Lower leg skin (tissue), 4 donors: ENCODE measurements at regions not wholly inside any gene's neighbourhood (a gene's known extent, or its start where the extent isn't known, plus 50 kb on each side); places are given as distances from the start of the nearest gene placed in this dataset.
A peak's percentile ranks its signal among the peaks of the same experiment; 100 is the strongest.
"Not testable (repeated sequence)": the region's sequence is repeated elsewhere in the genome, so short reads cannot be mapped to it uniquely, and the experiment has no call there.

Experiments used
- DNase-seq, 2 donors: peaks; one replicate each; pipeline ENCODE4 v3.0.0-alpha.2; 2019; ENCODE audit warnings: low spot score in 2 of 2
- H3K4me3 ChIP-seq: fragments of 200-600 bp; sonication (generic); 2 replicates; pipeline ENCODE4 v1.5.1; 2017; ENCODE audit warnings: mild to moderate bottlenecking, low read depth; ENCODE audit not compliant: poor library complexity, severe bottlenecking
- POLR2A ChIP-seq, 2 donors: fragments of 450-650 bp; IDR thresholded peaks; one replicate each; pipeline ENCODE4 v1.6.1; 2016 to 2017; ENCODE audit warnings: antibody characterized with exemption in 2 of 2, mild to moderate bottlenecking in 1 of 2, moderate library complexity in 1 of 2
- WGBS, 2 donors: methylation state at CpG; one replicate each; pipeline ENCODE4 v1.1.5; 2018; 5-methylcytosine and 5-hydroxymethylcytosine counted together
- intact Hi-C: fragments of 100-400 bp; cut with DNase I; formaldehyde crosslinking; loops from one replicate; pipeline ENCODE4 v1.15.0; 2023; ENCODE audit warnings: low total_unique reads
- TF ChIP-seq, protein P1 (sequence below), 3 donors: fragments of 450-650 bp; IDR thresholded peaks; one replicate each; pipeline ENCODE4 v1.5.1; 2016; ENCODE audit warnings: antibody characterized with exemption in 3 of 3, mild to moderate bottlenecking in 3 of 3, moderate library complexity in 2 of 3

DNA sequence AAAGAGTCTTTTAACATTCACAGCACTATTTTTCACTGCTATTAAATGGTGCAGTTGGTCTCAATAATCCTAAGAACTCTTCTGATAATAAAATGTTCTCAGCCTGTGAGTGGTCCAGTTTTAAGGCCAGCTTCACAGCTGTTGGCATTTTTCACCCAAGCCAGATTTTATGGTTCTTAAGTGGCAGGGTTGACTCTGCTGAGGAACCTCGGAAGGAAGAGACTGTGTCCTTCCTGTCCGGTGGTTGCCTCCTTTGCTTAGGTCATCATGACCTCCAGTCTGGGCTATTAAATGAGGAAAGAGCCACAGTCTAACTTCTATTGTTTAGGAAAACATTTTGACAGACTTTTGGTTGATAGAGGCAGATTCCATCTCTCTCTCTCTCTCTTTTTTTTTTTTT, 112.5 kb upstream of the SERBP1 start:
- no peak for TF ChIP-seq POLR2A (IDR thresholded peaks at IDR 0.05)
- TF ChIP-seq, protein P1, sequence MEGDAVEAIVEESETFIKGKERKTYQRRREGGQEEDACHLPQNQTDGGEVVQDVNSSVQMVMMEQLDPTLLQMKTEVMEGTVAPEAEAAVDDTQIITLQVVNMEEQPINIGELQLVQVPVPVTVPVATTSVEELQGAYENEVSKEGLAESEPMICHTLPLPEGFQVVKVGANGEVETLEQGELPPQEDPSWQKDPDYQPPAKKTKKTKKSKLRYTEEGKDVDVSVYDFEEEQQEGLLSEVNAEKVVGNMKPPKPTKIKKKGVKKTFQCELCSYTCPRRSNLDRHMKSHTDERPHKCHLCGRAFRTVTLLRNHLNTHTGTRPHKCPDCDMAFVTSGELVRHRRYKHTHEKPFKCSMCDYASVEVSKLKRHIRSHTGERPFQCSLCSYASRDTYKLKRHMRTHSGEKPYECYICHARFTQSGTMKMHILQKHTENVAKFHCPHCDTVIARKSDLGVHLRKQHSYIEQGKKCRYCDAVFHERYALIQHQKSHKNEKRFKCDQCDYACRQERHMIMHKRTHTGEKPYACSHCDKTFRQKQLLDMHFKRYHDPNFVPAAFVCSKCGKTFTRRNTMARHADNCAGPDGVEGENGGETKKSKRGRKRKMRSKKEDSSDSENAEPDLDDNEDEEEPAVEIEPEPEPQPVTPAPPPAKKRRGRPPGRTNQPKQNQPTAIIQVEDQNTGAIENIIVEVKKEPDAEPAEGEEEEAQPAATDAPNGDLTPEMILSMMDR (IDR thresholded peaks at IDR 0.05): no peak
- 72% methylated on average over 2 of the region's 2 CpGs; no CpG with 5 or more reads in 1 of the 2 donors for WGBS, 2 donors
- no peak for DNase-seq
- intact Hi-C loops: no loop called here
- no peak overlapping the region for H3K4me3 ChIP-seq

DNA sequence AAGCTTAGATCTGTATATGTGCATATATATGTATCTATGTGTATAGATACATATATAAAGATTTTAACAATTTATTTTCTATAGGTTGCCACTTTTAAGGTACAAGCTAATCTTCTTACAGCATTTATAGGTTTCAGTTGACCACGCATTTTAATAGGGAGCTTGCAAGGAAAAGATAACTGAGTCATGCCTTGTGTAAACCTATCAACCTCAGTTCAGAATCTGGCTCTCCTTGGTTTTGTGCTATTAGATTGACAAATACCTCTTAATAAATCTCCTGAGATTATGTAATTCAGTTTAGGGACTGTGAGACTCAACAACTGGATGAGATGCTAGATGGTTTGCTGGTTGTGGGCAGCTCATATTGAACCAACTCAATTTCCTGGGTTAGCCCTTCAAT, 114.7 kb upstream of the SERBP1 start:
- no peak overlapping the region for H3K4me3 ChIP-seq
- 90 to 95% methylated on average over 1 of the region's 1 CpG for WGBS, 2 donors
- no peak for TF ChIP-seq POLR2A (IDR thresholded peaks at IDR 0.05)
- TF ChIP-seq, protein P1 (IDR thresholded peaks at IDR 0.05): no peak
- intact Hi-C loops: no loop called here
- no peak for DNase-seq

DNA sequence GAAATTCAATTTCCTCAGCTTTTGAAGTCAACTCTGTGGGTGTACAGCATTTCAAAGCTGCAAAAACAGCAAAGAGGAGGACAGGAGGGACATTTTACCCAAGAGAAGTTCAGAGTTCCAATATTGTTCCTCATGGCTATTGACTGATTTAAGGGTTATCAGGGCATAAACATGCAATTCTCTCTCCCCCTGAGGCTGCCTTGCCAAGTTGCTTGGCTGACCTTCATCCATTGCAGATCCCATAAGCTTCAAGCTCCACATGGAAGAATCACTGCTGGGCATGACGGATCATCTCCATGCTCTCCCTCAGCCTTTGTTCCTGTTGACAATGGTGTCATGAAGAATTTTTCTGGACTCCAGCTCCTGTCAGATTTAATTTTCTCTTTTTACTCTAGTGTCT, 115.2 kb upstream of the SERBP1 start:
- WGBS, 2 donors: 88 to 97% methylated on average over 1 of the region's 1 CpG
- peak in 1 of 2 donors; percentile 25 for DNase-seq
- TF ChIP-seq, protein P1 (IDR thresholded peaks at IDR 0.05): no peak
- TF ChIP-seq POLR2A (IDR thresholded peaks at IDR 0.05): no peak
- H3K4me3 ChIP-seq: no peak overlapping the region
- intact Hi-C loops: no loop called here

DNA sequence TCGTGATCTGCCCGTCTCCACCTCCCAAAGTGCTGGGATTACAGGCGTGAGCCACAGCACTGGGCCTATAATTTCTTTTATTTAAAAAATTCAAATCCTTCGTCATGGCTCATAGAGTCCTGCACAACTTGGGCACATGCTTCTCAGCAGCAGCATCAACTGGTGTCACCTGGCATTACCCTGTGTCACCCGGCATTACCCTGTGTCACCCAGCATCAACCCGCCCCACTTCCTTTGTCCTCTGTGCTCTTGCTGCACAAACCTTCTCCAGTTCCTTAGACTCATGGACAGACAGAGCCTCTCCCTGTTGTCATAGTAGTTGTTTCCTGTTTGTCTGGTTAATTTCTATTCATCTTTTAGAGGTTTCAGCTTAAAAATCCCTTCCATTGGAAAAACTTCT, 121.2 kb upstream of the SERBP1 start:
- TF ChIP-seq, protein P1 (IDR thresholded peaks at IDR 0.05): no peak
- no peak for TF ChIP-seq POLR2A (IDR thresholded peaks at IDR 0.05)
- DNase-seq: no peak
- intact Hi-C loops: no loop called here
- WGBS, 2 donors: 86 to 93% methylated on average over 6 of the region's 6 CpGs
- H3K4me3 ChIP-seq: no peak overlapping the region

DNA sequence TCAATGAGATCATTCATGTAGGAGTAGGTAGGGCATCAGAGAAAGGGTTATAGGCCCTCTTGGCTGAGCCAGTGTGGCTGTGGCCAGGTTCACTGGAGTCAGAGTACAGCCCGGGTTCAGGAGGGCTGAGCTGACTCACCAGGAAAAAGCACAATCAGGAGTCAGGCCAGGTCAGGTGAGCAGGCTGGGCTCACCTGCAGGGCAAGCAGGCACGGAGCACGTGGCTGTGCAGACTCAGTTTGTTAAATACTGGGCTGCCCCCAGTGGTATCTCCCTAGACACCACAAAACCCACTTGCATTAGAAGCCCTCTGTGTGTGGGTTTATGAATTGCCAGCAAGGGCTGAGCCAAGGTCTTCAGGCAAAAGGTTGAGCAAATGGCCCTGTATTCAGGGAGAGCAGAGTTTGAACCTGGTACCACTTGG, 122.1 kb upstream of the SERBP1 start:
- TF ChIP-seq, protein P1 (IDR thresholded peaks at IDR 0.05): no peak
- no peak for TF ChIP-seq POLR2A (IDR thresholded peaks at IDR 0.05)
- H3K4me3 ChIP-seq: no peak overlapping the region
- DNase-seq: no peak
- intact Hi-C loops: no loop called here
- 47 to 69% methylated on average over 3 of the region's 3 CpGs for WGBS, 2 donors

DNA sequence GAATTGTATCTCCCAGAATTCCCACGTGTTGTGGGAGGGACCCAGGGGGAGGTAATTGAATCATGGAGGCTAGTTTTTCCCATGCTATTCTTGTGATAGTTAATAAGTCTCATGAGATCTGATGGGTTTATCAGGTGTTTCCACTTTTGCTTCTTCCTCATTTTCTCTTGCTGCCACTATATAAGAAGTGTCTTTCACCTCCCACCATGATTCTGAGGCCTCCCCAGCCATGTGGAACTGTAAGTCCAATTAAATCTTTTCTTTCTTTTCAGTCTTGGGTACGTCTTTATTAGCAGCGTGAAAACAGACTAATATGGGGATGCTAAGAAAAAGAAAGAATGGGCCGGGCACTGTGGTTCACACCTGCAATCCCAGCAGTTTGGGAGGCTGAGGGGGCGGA, 124.0 kb upstream of the SERBP1 start:
- DNase-seq, H3K4me3 ChIP-seq, intact Hi-C loops: not testable (repeated sequence)
- WGBS, 2 donors: 91 to 93% methylated on average over 5 of the region's 5 CpGs
